Spleen (tissue), 7 donors: ENCODE measurements at regions not wholly inside any gene's neighbourhood (a gene's known extent, or its start where the extent isn't known, plus 50 kb on each side); places are given as distances from the start of the nearest gene placed in this dataset.

Source experiments
- POLR2A ChIP-seq, 3 donors: fragments of 450-650 bp; IDR thresholded peaks; one replicate each; pipeline ENCODE4 v1.5.1; 2017; ENCODE audit warnings: antibody characterized with exemption in 3 of 3, mild to moderate bottlenecking in 1 of 3
- POLR2AphosphoS5 ChIP-seq, 3 donors: sonication (generic); formaldehyde crosslinking; IDR thresholded peaks; one replicate each; pipeline ENCODE4 v1.5.1; 2017; ENCODE audit warnings: antibody characterized with exemption in 3 of 3
- TF ChIP-seq, protein P1 (sequence below), 11 experiments: fragments of 200-600 bp in 7 of 11; fragments of 450-650 bp in 4 of 11; sonication (generic) in 4 of 11; IDR thresholded peaks in 8 of 11; conservative IDR thresholded peaks in 3 of 11; 1 replicate in 7 of 11; 2 replicates in 4 of 11; pipeline versions ENCODE4 v1.4.0 to v1.8.0; 2016 to 2021; ENCODE audit warnings: antibody characterized with exemption in 11 of 11, inconsistent platforms in 4 of 11, mild to moderate bottlenecking in 1 of 11
- donor health status: DM: no; HTN: no; CAD: no; lungs with moderate emphysema.
- donor health status: DM: no; HTN: no; CAD: no.
- donor health status: DM: no; HTN: no; CAD: no.

DNA sequence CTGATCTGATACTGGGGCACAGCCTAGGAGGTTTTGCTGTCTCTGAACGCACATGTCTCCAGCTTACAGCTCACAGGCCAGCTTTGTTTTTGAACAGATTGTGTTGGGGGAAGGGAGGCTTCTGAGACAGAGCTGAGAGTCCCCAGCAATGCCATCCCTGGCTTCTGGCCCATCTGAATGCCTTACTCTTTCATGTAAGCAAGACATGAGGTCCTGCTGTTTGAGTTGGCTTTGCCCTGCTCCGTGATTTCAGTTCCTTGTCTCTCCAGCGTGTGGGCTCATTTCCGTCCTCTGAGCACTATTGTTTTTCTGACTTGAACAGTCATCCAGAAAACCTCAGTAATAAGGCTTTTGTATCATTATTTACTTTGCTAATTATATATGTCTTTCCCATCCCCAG, 194.9 kb upstream of the TNP1 start:
- no peak for TF ChIP-seq POLR2AphosphoS5 (IDR thresholded peaks at IDR 0.05)
- TF ChIP-seq POLR2A (IDR thresholded peaks at IDR 0.05): no peak
- TF ChIP-seq, protein P1, sequence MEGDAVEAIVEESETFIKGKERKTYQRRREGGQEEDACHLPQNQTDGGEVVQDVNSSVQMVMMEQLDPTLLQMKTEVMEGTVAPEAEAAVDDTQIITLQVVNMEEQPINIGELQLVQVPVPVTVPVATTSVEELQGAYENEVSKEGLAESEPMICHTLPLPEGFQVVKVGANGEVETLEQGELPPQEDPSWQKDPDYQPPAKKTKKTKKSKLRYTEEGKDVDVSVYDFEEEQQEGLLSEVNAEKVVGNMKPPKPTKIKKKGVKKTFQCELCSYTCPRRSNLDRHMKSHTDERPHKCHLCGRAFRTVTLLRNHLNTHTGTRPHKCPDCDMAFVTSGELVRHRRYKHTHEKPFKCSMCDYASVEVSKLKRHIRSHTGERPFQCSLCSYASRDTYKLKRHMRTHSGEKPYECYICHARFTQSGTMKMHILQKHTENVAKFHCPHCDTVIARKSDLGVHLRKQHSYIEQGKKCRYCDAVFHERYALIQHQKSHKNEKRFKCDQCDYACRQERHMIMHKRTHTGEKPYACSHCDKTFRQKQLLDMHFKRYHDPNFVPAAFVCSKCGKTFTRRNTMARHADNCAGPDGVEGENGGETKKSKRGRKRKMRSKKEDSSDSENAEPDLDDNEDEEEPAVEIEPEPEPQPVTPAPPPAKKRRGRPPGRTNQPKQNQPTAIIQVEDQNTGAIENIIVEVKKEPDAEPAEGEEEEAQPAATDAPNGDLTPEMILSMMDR (IDR thresholded peaks at IDR 0.05 in 8 of 11, conservative IDR thresholded peaks at IDR 0.05 in 3 of 11): no peak
